CD4-positive, alpha-beta T cell (primary cell): ENCODE measurements at regions not wholly inside any gene's neighbourhood (a gene's known extent, or its start where the extent isn't known, plus 50 kb on each side); places are given as distances from the start of the nearest gene placed in this dataset.

Experiments
- ATAC-seq: fragments of 200-7000 bp; cut with Tn5 transposase; one replicate; pipeline ENCODE4 v1.10.0; 2022; ENCODE audit warnings: mild to moderate bottlenecking; ENCODE audit not compliant: poor library complexity
- CTCF ChIA-PET: fragments of 350-600 bp; sonication (Branson Sonifier 250); formaldehyde crosslinking; loops from one replicate; lab custom pipeline; 2021; ENCODE audit warnings: antibody characterized with exemption, inconsistent platforms; lab: Charles Lee
- POLR2A ChIA-PET: fragments of 350-600 bp; sonication (Branson Sonifier 250); formaldehyde crosslinking; loops from one replicate; lab custom pipeline; 2021; ENCODE audit warnings: antibody characterized with exemption, inconsistent platforms; lab: Charles Lee
- DNase-seq, 14 experiments: peaks; one replicate each; pipeline ENCODE4 v3.0.0-alpha.2; 2013 to 2020; ENCODE audit warnings: mixed read lengths in 2 of 14
- H3K27ac ChIP-seq, 2 donors: one replicate each; pipeline versions ENCODE4 v1.5.1 to v1.7.0; 2013; ENCODE audit warnings: low read length in 2 of 2, low read depth in 1 of 2, mild to moderate bottlenecking in 1 of 2
- H3K27me3 ChIP-seq, 2 experiments: 1 replicate in 1 of 2; 2 replicates in 1 of 2; pipeline versions ENCODE4 v1.6.1 to v1.7.0; 2013; ENCODE audit warnings: low read length in 2 of 2, control low read depth in 1 of 2, mild to moderate bottlenecking in 1 of 2, moderate library complexity in 1 of 2; ENCODE audit not compliant: insufficient read depth in 2 of 2, control insufficient read depth in 1 of 2
- H3K36me3 ChIP-seq: one replicate; pipeline ENCODE4 v1.6.1; 2013; ENCODE audit warnings: low read length, control low read depth; ENCODE audit not compliant: insufficient read depth
- H3K4me1 ChIP-seq: one replicate; pipeline ENCODE4 v1.6.1; 2013; ENCODE audit warnings: low read length, control low read depth; ENCODE audit not compliant: insufficient read depth
- H3K4me3 ChIP-seq: one replicate; pipeline ENCODE4 v1.5.1; 2013; ENCODE audit warnings: mild to moderate bottlenecking, low read length, moderate library complexity
- H3K9me3 ChIP-seq, 2 experiments: 1 replicate in 1 of 2; 2 replicates in 1 of 2; pipeline versions ENCODE4 v1.6.1 to v1.7.0; 2013; ENCODE audit warnings: low read length in 2 of 2, mild to moderate bottlenecking in 2 of 2, control low read depth in 1 of 2, moderate library complexity in 1 of 2; ENCODE audit not compliant: control insufficient read depth in 1 of 2, insufficient read depth in 1 of 2
- H3K27ac Mint-ChIP-seq: one replicate; pipeline ENCODE4 v1.8.0; 2020; ENCODE audit warnings: mixed read lengths
- H3K27me3 Mint-ChIP-seq: one replicate; pipeline ENCODE4 v1.8.0; 2021; ENCODE audit warnings: mixed read lengths
- H3K36me3 Mint-ChIP-seq: one replicate; pipeline ENCODE4 v1.8.0; 2021; ENCODE audit warnings: low read depth, mixed read lengths
- H3K4me1 Mint-ChIP-seq: one replicate; pipeline ENCODE4 v1.8.0; 2021; ENCODE audit warnings: low read depth, mixed read lengths
- H3K4me3 Mint-ChIP-seq: one replicate; pipeline ENCODE4 v1.8.0; 2020; ENCODE audit warnings: mild to moderate bottlenecking, mixed read lengths
- H3K9me3 Mint-ChIP-seq: one replicate; pipeline ENCODE4 v1.8.0; 2020; ENCODE audit warnings: mixed read lengths
- intact Hi-C, 2 experiments: fragments of 100-400 bp; cut with DNase I in 1 of 2; cut with micrococcal nuclease in 1 of 2; formaldehyde crosslinking; loops; one replicate each; pipeline versions ENCODE4 v1.15.1 to v1.9.0; 2023 to 2025; cut with DNase I, micrococcal nuclease
- TF ChIP-seq, protein P1 (sequence below): fragments of 200-600 bp; IDR thresholded peaks from one replicate; pipeline ENCODE4 v1.8.0; 2022; ENCODE audit warnings: antibody characterized with exemption, mild to moderate bottlenecking

DNA sequence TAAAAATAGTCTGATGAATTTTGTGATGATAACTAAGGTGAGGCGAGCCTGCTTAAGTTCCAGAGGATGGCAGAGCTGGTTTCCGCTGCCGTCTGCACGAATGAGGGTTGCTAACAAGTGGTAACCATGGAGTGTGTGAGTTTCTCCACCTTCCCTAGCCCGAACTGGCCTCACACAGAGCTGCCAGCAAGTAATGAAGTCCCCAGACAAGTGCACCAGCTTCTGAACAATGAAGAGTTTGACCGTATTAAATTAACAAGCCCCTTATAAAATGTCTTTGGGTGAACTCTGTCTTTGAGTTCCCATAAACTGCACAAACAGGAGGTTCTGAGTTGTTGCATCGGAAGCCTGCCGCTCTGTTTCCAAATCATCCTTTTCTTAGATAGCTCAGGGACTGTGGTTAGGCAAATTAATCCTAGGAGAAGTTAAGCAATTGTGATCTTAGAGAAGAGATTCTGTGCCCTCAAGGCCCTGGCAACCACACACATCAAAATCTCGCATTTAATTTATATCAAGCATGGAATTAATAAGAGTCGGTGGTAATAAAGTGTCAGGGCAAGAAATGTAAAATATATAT lies 274.1 kb upstream of the DAAM1 start:
- TF ChIP-seq, protein P1, sequence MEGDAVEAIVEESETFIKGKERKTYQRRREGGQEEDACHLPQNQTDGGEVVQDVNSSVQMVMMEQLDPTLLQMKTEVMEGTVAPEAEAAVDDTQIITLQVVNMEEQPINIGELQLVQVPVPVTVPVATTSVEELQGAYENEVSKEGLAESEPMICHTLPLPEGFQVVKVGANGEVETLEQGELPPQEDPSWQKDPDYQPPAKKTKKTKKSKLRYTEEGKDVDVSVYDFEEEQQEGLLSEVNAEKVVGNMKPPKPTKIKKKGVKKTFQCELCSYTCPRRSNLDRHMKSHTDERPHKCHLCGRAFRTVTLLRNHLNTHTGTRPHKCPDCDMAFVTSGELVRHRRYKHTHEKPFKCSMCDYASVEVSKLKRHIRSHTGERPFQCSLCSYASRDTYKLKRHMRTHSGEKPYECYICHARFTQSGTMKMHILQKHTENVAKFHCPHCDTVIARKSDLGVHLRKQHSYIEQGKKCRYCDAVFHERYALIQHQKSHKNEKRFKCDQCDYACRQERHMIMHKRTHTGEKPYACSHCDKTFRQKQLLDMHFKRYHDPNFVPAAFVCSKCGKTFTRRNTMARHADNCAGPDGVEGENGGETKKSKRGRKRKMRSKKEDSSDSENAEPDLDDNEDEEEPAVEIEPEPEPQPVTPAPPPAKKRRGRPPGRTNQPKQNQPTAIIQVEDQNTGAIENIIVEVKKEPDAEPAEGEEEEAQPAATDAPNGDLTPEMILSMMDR = no peak
- ATAC-seq (no peak), DNase-seq (no peak)
- ChIA-PET POLR2A (no interaction called here), CTCF (interaction anchor here (1.8 kb wide), 1 partner anchor 23 kb away, joined by 3 read pairs; no protein-coding TSS in a partner anchor)
- Histone ChIP-seq H3K36me3 (no peaks in the 10 kb centered on the region), H3K27me3 (peaks cover 0 to 3% of the 10 kb centered on the region in 2 experiments), H3K9me3 (no peaks in the 10 kb centered on the region), H3K27ac (no peak overlapping the region), H3K4me3 (no peak overlapping the region), H3K4me1 (no peaks in the 10 kb centered on the region)
- Mint-ChIP-seq H3K4me1 (no peaks in the 10 kb centered on the region), H3K4me3 (no peak overlapping the region), H3K9me3 (no peaks in the 10 kb centered on the region), H3K27me3 (no peaks in the 10 kb centered on the region), H3K27ac (no peak overlapping the region), H3K36me3 (no peaks in the 10 kb centered on the region)
- intact Hi-C loops = no loop called here

DNA sequence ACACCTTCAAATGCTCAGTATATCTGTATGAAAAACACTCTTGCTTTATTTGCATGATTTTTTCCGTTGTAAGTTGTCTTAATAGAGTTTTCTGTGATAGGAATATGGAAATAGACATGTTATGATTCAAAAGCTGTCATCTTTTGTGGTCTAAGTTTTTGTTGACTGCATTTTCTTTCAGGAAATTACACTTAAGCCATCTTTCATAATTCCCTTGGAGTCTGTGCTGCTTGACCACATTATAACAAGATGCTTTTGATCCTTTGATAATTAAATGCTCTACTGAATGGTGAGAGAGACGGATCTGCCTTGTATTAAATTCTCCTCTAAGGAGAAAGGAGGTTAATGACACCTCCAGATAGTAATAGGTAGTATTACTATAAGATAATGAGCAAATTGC lies 272.8 kb upstream of the DAAM1 start:
- no peaks in the 10 kb centered on the region for H3K4me1 Mint-ChIP-seq
- POLR2A ChIA-PET = no interaction called here

DNA sequence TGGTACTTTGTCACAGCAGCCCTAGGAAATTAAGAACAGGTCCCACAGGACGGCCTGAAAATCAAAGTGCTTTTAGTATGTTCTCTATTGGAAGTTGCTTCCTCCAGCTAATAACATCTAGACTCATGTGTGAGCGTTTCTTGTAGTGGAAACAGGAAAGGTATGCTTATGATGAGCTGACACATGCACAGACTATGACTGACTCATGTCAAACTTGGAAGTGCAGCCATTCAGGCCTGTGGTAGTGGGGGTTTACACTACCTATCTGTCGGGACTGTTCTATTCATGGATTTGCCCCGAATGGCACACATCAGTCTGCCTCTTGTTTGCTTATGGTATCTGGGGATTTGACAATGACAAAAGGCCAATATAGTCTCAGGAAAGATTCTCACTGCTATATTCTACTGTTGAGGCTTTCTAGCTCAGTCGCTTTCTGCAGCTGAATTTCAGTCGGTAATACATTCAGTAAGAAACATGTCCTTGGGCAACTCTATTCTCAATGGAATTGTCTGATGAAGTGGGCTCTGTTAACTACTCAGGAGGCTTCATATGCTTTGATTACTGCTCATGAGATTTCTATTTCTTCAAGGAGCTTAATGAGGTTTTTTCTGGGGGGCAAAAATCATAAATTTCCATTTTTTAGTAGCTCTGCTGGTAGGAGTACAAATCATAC lies 270.3 kb upstream of the DAAM1 start:
- ChIA-PET CTCF (no interaction called here), POLR2A (no interaction called here)
- H3K4me3 ChIP-seq = no peak overlapping the region
- ATAC-seq (no peak), DNase-seq (no peak)
- no peaks in the 10 kb centered on the region for H3K9me3 ChIP-seq
- H3K27ac Mint-ChIP-seq = no peak overlapping the region
- intact Hi-C loops = no loop called here
- H3K27ac ChIP-seq = no peak overlapping the region
- H3K9me3 Mint-ChIP-seq = no peaks in the 10 kb centered on the region
- no peaks in the 10 kb centered on the region for H3K4me1 Mint-ChIP-seq
- H3K36me3 ChIP-seq = no peaks in the 10 kb centered on the region
- no peaks in the 10 kb centered on the region for H3K36me3 Mint-ChIP-seq
- H3K27me3 ChIP-seq = peaks cover 0 to 3% of the 10 kb centered on the region in 2 experiments
- H3K4me1 ChIP-seq = no peaks in the 10 kb centered on the region
- H3K4me3 Mint-ChIP-seq = no peak overlapping the region
- TF ChIP-seq, protein P1 = no peak
- H3K27me3 Mint-ChIP-seq = peaks cover 19% of the 10 kb centered on the region

More for the DNA sequence above, 272.8 kb upstream of the DAAM1 start:
- ATAC-seq (no peak), DNase-seq (no peak)
- H3K27ac ChIP-seq = no peak overlapping the region
- H3K27me3 ChIP-seq = peaks cover 0 to 3% of the 10 kb centered on the region in 2 experiments
- TF ChIP-seq, protein P1 = no peak
- Mint-ChIP-seq H3K27me3 (no peaks in the 10 kb centered on the region), H3K9me3 (no peaks in the 10 kb centered on the region), H3K27ac (no peak overlapping the region), H3K4me3 (no peak overlapping the region), H3K36me3 (no peaks in the 10 kb centered on the region)
- CTCF ChIA-PET = no interaction called here
- H3K9me3 ChIP-seq = no peaks in the 10 kb centered on the region
- no peak overlapping the region for H3K4me3 ChIP-seq
- no peaks in the 10 kb centered on the region for H3K36me3 ChIP-seq
- H3K4me1 ChIP-seq = no peaks in the 10 kb centered on the region
- intact Hi-C loops = no loop called here
